K562 (cell line): ENCODE measurements at regions not wholly inside any gene's neighbourhood (a gene's known extent, or its start where the extent isn't known, plus 50 kb on each side); places are given as distances from the start of the nearest gene placed in this dataset.

Experiments
- ATAC-seq: fragments of 200-7000 bp; cut with Tn5 transposase; 3 replicates; pipeline ENCODE4 v1.9.1; 2020; ENCODE audit warnings: moderate library complexity
- BruUV-seq: library from RNA; stranded (reverse); fragments of 400-500 nt; replicated peaks from 2 replicates; lab custom pipeline; 2021; lab: Mats Ljungman, UMichigan
- CTCF ChIA-PET: fragments of 300-600 bp; formaldehyde crosslinking; extraction: SDS; loops from one replicate; lab custom pipeline; 2021; ENCODE audit warnings: low intra/inter-chr PET ratio; lab: Yijun Ruan, JAX
- POLR2A ChIA-PET: fragments of 300-600, 350-650 bp; sonication (Branson Sonifier 250); formaldehyde crosslinking; extraction: SDS; loops from one replicate; lab custom pipeline; 2021; ENCODE audit warnings: antibody characterized with exemption, inconsistent platforms; lab: Yijun Ruan, JAX
- DNase-seq, 4 experiments: peaks; one replicate each; pipeline versions ENCODE4 v3.0.0 to v3.0.0-alpha.2; 2011 to 2018; ENCODE audit warnings: low spot score in 3 of 4, mixed read lengths in 3 of 4; ENCODE audit errors: extremely low read depth in 1 of 4
- FAIRE-seq: peaks from 2 replicates; lab custom pipeline; 2011; peaks lifted over from hg19 to GRCh38; lab: Jason Lieb, UNC
- H2AFZ ChIP-seq: 2 replicates; pipeline ENCODE4 v1.6.0; 2011; ENCODE audit warnings: low read depth, low read length, control low read depth, inconsistent platforms
- H3K27ac ChIP-seq: fragments of 200-600 bp; 3 replicates; pipeline ENCODE4 v1.8.0; 2011; ENCODE audit warnings: low read depth, mild to moderate bottlenecking, control low read depth, inconsistent platforms, low read length, moderate library complexity, mixed read lengths; ENCODE audit errors: extremely low read depth
- H3K27me3 ChIP-seq, 2 experiments: fragments of 300-600 bp in 1 of 2; 2 replicates in 1 of 2; 3 replicates in 1 of 2; pipeline versions ENCODE4 v1.6.0 to v1.8.0; 2011; ENCODE audit warnings: inconsistent platforms in 2 of 2, low read length in 2 of 2, mild to moderate bottlenecking in 1 of 2, mixed read lengths in 1 of 2, moderate library complexity in 1 of 2; ENCODE audit not compliant: control insufficient read depth in 2 of 2, insufficient read depth in 2 of 2
- H3K36me3 ChIP-seq: fragments of 300-600 bp; 3 replicates; pipeline ENCODE4 v1.8.0; 2011; ENCODE audit warnings: mild to moderate bottlenecking, low read length, inconsistent platforms; ENCODE audit not compliant: control insufficient read depth, insufficient read depth
- H3K4me1 ChIP-seq, 2 experiments: fragments of 200-600 bp in 1 of 2; replicated peaks in 1 of 2; 2 replicates in 1 of 2; 3 replicates in 1 of 2; pipeline versions ENCODE4 v1.5.1 to v1.8.0; 2011; ENCODE audit warnings: inconsistent platforms in 2 of 2, low read length in 2 of 2, mild to moderate bottlenecking in 1 of 2, mixed read lengths in 1 of 2, moderate library complexity in 1 of 2; ENCODE audit not compliant: control insufficient read depth in 2 of 2, insufficient read depth in 2 of 2
- H3K4me2 ChIP-seq: 2 replicates; pipeline ENCODE4 v1.6.1; 2011; ENCODE audit warnings: low read length, control low read depth, inconsistent platforms, mixed read lengths; ENCODE audit not compliant: insufficient read depth
- H3K4me3 ChIP-seq: fragments of 200-600 bp; sonication (generic), shearing (Covaris generic); 2 replicates; pipeline ENCODE4 v1.5.1; 2016; ENCODE audit warnings: control low read depth, inconsistent platforms
- H3K79me2 ChIP-seq: fragments of 200-600 bp; 3 replicates; pipeline ENCODE4 v1.8.0; 2011; ENCODE audit warnings: low read length, inconsistent platforms; ENCODE audit not compliant: control insufficient read depth, insufficient read depth
- H3K9ac ChIP-seq, 2 experiments: 2 replicates each; pipeline versions ENCODE4 v1.6.0 to v1.6.1; 2011; ENCODE audit warnings: low read depth in 2 of 2, low read length in 2 of 2, control low read depth in 1 of 2, inconsistent platforms in 1 of 2, mild to moderate bottlenecking in 1 of 2, mixed read lengths in 1 of 2; ENCODE audit not compliant: insufficient read depth in 1 of 2
- H3K9me1 ChIP-seq: one replicate; pipeline ENCODE4 v1.6.0; 2011; ENCODE audit warnings: inconsistent platforms, mild to moderate bottlenecking, low read length, moderate library complexity; ENCODE audit not compliant: control insufficient read depth, insufficient read depth
- H3K9me3 ChIP-seq: replicated peaks from 2 replicates; pipeline ENCODE4 v1.5.1; 2011; ENCODE audit warnings: low read depth, low read length, inconsistent platforms; ENCODE audit not compliant: control insufficient read depth, insufficient read depth
- H4K20me1 ChIP-seq: replicated peaks from 2 replicates; pipeline ENCODE4 v1.6.1; 2011; ENCODE audit warnings: low read length, inconsistent platforms, mixed read lengths; ENCODE audit not compliant: control insufficient read depth, insufficient read depth
- BRF1 ChIP-seq: IDR thresholded peaks from 3 replicates; pipeline ENCODE4 v1.6.1; 2011; ENCODE audit warnings: borderline replicate concordance, mild to moderate bottlenecking; ENCODE audit not compliant: insufficient read length; ENCODE audit errors: extremely low read depth
- GATAD2A ChIP-seq: fragments of 450-650 bp; IDR thresholded peaks from 2 replicates; pipeline ENCODE4 v1.6.1; 2017
- HDAC1 ChIP-seq, 2 experiments: fragments of 450-650 bp; IDR thresholded peaks; 2 replicates each; pipeline ENCODE4 v1.6.1; 2016 to 2017; ENCODE audit warnings: inconsistent platforms in 1 of 2, mild to moderate bottlenecking in 1 of 2, moderate library complexity in 1 of 2
- MAFK ChIP-seq: IDR thresholded peaks from 2 replicates; pipeline ENCODE4 v1.6.1; 2011; ENCODE audit warnings: low read length, improper control_type of control experiment
- NR3C1 ChIP-seq: sonication (generic); formaldehyde crosslinking; IDR thresholded peaks from 2 replicates; pipeline ENCODE4 v1.8.1; 2022; ENCODE audit warnings: missing genetic modification reagents
- PKNOX1 ChIP-seq: fragments of 450-650 bp; IDR thresholded peaks from 2 replicates; pipeline ENCODE4 v1.6.1; 2016
- RAD51 ChIP-seq: fragments of 450-650 bp; IDR thresholded peaks from 2 replicates; pipeline ENCODE4 v1.7.1; 2016; ENCODE audit warnings: low read depth, mild to moderate bottlenecking, borderline replicate concordance
- ZNF184 ChIP-seq: sonication (generic); formaldehyde crosslinking; IDR thresholded peaks from 2 replicates; pipeline ENCODE4 v1.5.0; 2020; ENCODE audit warnings: missing genetic modification reagents
- WGBS: fragments of 100-300 bp; shearing (Covaris generic); methylation state at CpG from one replicate; pipeline ENCODE4 v1.1.6; 2016; ENCODE audit warnings: low coverage, mixed read lengths; ENCODE audit not compliant: insufficient coverage; ENCODE audit errors: missing lambda C conversion rate; 5-methylcytosine and 5-hydroxymethylcytosine counted together
- in situ Hi-C: fragments of 300-500 bp; cut with MboI; formaldehyde crosslinking; loops from 4 replicates; pipeline ENCODE4 v1.15.0; 2018; ENCODE audit warnings: inconsistent platforms, mixed read lengths
- intact Hi-C: fragments of 100-400 bp; cut with micrococcal nuclease; formaldehyde crosslinking; loops from 2 replicates; pipeline ENCODE4 v1.14.2; 2022
- TF ChIP-seq, protein P1 (sequence below), 2 experiments: fragments of 450-650 bp; IDR thresholded peaks; 2 replicates each; pipeline ENCODE4 v1.6.1; 2016; ENCODE audit warnings: mild to moderate bottlenecking in 2 of 2, borderline replicate concordance in 1 of 2, low read depth in 1 of 2, moderate library complexity in 1 of 2

DNA sequence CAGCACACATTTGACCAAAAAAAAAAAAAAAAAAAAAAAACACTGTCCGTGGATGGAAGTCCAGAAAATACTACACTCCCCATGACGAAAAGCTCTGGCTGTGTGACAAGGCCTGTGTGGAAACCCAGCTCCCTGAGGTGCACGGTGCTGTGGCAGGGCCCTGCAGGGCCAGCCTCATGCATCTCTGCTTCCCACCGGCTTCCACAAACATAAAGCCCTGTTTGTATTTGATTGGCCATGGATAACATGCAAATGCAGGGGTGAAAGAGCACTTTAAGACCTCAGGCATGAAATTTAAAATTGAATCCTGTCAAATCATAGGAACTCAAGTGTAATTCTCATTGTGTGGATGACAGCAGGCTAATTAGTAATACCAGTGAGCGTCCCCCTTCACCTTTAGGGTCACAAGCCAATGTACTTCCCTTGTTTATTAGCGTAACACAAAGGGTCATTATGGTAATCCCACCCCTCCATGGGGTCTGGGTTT, 757.2 kb downstream of the GALR1 start:
- H3K9me1 ChIP-seq = no peaks in the 10 kb centered on the region
- H3K79me2 ChIP-seq = no peaks in the 10 kb centered on the region
- no peaks in the 10 kb centered on the region for H4K20me1 ChIP-seq
- no peak overlapping the region for H3K4me2 ChIP-seq
- H3K9me3 ChIP-seq = no peaks in the 10 kb centered on the region
- no peaks in the 10 kb centered on the region for H3K36me3 ChIP-seq
- no peak overlapping the region for H3K4me3 ChIP-seq
- ATAC-seq (no peak), FAIRE-seq (no peak), DNase-seq (no peak)
- no peaks in the 10 kb centered on the region for H3K4me1 ChIP-seq
- peaks cover 16 to 18% of the 10 kb centered on the region in 2 experiments; a peak in 4 of 5 replicates for H3K27me3 ChIP-seq
- 0% methylated on average over 5 of the region's 6 CpGs for WGBS
- ChIA-PET POLR2A (no interaction called here), CTCF (no interaction called here)
- H2AFZ ChIP-seq = no peak overlapping the region
- in situ Hi-C loops (no loop called here), intact Hi-C loops (no loop called here)
- no peak for TF ChIP-seq HDAC1 (IDR thresholded peaks at IDR 0.05)
- TF ChIP-seq RAD51 = no peak
- TF ChIP-seq, protein P1, sequence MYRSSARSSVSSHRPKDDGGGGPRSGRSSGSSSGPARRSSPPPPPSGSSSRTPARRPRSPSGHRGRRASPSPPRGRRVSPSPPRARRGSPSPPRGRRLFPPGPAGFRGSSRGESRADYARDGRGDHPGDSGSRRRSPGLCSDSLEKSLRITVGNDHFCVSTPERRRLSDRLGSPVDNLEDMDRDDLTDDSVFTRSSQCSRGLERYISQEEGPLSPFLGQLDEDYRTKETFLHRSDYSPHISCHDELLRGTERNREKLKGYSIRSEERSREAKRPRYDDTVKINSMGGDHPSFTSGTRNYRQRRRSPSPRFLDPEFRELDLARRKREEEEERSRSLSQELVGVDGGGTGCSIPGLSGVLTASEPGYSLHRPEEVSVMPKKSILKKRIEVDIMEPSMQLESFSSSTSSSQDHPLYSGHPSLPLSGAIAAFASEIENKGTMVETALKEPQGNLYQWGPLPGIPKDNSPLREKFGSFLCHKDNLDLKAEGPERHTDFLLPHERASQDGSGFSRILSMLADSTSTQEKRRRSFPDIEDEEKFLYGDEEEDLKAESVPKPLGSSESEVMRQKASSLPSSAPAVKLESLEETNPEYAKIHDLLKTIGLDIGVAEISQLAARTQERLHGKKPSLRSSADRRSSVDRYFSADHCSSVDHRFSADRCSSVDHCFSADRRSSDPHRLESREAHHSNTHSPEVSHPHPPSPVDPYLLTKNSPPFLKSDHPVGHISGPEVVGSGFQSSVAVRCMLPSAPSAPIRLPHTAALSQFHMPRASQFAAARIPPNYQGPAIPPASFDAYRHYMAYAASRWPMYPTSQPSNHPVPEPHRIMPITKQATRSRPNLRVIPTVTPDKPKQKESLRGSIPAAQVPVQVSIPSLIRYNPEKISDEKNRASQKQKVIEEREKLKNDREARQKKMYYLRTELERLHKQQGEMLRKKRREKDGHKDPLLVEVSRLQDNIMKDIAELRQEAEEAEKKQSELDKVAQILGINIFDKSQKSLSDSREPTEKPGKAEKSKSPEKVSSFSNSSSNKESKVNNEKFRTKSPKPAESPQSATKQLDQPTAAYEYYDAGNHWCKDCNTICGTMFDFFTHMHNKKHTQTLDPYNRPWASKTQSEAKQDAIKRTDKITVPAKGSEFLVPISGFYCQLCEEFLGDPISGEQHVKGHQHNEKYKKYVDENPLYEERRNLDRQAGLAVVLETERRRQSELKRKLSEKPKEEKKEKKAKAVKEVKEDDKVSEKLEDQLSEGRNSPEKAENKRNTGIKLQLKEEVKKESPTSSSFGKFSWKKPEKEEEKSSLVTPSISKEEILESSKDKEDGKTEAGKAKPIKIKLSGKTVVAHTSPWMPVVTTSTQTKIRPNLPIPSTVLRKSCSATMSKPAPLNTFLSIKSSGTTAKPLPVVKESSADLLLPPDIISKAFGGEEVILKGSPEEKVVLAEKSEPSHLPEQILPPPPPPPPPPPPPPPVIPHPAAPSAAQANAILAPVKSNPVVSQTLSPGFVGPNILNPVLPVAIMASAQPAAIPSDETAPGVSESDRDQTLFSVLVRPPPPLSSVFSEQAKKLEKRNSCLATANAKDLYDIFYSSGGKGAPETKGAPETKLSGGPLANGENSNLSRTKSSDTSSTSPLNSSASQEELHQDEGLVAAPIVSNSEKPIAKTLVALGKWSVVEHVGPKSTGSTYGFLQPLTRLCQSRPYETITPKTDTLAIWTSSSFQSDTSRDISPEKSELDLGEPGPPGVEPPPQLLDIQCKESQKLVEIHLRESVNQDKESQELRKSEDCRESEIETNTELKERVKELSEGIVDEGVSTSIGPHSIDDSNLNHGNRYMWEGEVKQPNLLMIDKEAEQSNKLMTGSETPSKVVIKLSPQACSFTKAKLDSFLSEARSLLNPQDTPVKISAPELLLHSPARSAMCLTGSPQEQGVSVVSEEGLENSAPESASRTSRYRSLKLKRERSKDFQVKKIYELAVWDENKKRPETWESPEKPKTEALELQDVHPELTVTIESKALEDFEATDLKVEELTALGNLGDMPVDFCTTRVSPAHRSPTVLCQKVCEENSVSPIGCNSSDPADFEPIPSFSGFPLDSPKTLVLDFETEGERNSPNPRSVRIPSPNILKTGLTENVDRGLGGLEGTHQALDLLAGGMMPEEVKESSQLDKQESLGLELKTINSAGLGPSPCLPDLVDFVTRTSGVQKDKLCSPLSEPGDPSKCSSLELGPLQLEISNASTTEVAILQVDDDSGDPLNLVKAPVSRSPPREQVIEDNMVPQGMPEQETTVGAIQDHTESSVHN (IDR thresholded peaks at IDR 0.05; ENCODE audit: borderline replicate concordance in 1 of 2, low read depth in 1 of 2) = no peak
- no peak for TF ChIP-seq BRF1
- TF ChIP-seq MAFK = no peak
- no peak for TF ChIP-seq PKNOX1
- no peak for TF ChIP-seq GATAD2A
- no peak for TF ChIP-seq NR3C1
- TF ChIP-seq ZNF184 = no peak
- no peak overlapping the region for H3K9ac ChIP-seq
- BruUV-seq = no TSS peak
- H3K27ac ChIP-seq = no peak overlapping the region
